GM21529 (cell line): ENCODE measurements at regions not wholly inside any gene's neighbourhood (a gene's known extent, or its start where the extent isn't known, plus 50 kb on each side); places are given as distances from the start of the nearest gene placed in this dataset.

ENCODE experiments used
- ATAC-seq: cut with Tn5 transposase; IDR thresholded peaks from one replicate; pipeline ENCODE4 v1.9.1; 2021; ENCODE audit not compliant: unreplicated experiment

GRCh38 chr4:54542540-54543041 lies 115.2 kb upstream of the KIT start:
- ATAC-seq, result no peak

GRCh38 chr4:54543088-54543795 lies 114.5 kb upstream of the KIT start:
- no peak for ATAC-seq

- no peak for ATAC-seq
Observed at GRCh38 chr4:54545663-54546424, 111.9 kb upstream of the KIT start.

DNA sequence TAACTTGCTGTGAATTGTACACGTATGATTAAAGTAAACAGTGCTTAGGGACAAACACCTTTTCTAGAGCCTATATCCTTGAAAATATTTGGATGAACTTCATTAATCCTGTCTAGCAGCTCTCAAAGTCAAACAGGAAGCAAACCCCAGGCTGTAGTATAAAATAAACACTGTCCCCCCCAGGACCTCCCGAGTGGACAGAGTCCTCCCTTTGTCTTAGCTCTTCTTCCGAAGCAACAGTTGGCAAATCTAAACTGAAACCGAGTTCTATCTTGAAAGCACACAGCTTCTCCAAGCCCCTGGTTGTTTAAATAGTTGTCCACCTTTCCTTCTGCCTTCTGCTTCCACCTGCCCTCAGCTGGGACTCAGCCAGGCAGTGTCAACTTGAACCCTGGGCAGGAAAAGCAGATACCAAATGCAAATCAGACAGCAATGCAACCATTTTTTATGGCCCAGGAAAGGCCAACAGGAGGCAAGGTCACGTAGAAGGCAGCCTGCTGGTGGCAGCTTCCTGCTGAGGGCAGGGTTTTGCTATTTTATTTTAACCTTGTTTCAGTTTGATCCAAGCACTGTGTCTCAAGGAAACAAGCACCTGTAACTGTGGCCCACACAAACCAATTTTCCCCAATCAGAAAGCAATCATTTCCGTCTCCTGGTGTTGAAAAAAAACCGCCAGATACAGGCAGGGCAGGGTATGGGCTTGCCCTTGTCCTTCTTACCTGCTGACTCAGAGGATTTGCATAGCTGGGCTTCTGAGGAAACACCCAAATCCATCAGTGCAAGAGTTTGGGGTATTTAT lies 110.3 kb upstream of the KIT start:
- ATAC-seq, result peak; percentile 87

GRCh38 chr4:54548098-54548620 lies 109.6 kb upstream of the KIT start:
- peak; percentile 50 for ATAC-seq

- no peak for ATAC-seq
Observed at GRCh38 chr4:54548831-54549460, 108.8 kb upstream of the KIT start.

DNA sequence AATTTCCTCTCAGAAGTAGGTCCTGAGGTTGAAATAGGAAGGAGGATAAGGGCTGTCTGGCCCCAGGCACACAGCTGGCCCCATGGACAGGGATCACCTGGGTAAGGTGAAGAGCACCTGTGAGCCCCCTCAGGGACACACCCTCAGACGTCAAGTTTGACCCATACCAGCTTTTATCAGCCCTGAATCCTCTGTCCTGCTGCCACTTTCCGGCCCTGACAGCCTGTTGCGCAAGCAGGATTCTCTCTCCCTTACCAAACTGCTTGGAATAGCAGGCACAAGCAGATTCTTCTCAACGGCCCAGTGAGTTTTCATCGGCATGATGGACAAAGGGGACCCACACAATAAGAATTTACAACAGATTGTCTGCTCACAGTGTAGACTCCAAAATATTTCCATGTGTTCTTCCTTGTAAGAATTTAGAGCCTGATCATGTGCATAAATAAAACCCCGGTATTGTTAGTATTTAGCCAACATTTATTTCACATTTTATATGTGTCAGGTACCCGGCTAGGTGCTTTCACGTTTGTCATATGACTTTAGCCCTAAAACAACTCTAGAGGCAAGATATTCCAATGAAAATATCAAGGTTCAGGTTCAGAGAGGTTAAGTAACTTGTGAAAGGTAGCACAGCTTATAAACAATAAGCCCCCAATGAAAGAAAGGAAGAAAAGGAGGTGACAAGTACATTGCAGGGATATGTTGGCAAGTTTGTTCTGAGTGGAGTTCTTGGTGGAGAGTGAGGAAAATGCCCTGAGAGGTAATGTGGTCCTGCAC lies 107.2 kb upstream of the KIT start:
- no peak for ATAC-seq

DNA sequence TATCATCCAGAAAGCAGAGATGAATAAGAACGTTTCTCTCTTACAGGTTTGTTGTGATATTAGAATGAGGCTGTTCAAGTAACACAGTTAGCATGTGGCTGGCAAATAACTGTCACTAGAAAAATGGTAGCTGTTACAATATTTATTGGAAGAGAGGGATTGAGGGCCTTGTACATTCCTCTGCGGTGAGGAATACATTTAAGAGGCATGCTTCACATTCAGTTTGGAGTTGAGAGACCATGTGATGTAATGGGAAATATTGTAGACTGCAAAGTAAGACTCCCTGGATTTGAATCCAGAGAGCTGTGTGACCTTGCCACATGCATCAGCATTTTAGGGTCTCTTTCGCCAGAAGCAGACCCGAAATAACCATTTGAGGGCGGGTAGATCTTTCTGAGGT lies 104.8 kb upstream of the KIT start:
- no peak for ATAC-seq

GRCh38 chr4:54554339-54554990 lies 103.3 kb upstream of the KIT start:
- ATAC-seq, result no peak

- no peak for ATAC-seq
Observed at GRCh38 chr4:54556051-54556450, 101.7 kb upstream of the KIT start.

DNA sequence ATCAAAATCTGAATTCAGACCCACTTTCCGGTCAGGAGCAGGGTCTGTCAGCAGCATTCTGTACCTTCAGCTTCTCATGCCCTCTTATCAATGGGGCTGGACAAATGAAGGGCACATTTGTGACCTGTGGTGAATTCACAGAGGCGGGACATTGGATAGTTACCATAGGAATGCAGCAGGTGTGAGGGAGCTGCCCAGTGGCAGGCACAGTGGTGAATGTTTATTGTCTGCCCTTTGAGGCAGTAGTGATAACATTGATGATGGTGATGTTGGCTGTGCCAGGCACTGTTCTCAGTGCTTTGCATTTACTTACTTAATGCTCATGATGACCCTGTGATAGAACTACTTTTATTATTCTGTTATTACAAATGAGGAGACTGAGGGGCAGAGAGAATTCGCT lies 101.2 kb upstream of the KIT start:
- ATAC-seq, result no peak

GRCh38 chr4:54558889-54559677 lies 98.7 kb upstream of the KIT start:
- ATAC-seq, result no peak

DNA sequence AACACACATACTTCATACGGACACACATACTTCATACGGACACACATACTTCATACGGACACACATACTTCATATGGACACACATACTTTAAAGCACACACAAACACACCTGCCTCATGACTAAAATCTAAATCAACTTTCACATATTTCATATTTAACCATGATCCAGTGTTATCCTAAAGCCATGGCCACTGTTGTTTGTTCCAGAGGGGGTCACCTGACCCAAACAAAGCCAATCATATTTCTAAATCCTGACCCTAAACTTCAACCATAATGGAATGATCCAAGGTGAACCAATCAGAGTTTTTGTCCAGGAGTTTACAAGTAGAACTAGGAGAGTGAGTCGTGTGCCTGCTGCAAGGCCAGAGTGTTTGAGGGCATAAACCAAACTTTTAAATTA lies 97.2 kb upstream of the KIT start:
- ATAC-seq, result no peak

- ATAC-seq, result no peak
Observed at GRCh38 chr4:54561940-54562339, 95.8 kb upstream of the KIT start.

GRCh38 chr4:54566608-54567007 lies 91.1 kb upstream of the KIT start:
- ATAC-seq, result peak; percentile 72

GRCh38 chr4:54567327-54567726 lies 90.4 kb upstream of the KIT start:
- no peak for ATAC-seq

DNA sequence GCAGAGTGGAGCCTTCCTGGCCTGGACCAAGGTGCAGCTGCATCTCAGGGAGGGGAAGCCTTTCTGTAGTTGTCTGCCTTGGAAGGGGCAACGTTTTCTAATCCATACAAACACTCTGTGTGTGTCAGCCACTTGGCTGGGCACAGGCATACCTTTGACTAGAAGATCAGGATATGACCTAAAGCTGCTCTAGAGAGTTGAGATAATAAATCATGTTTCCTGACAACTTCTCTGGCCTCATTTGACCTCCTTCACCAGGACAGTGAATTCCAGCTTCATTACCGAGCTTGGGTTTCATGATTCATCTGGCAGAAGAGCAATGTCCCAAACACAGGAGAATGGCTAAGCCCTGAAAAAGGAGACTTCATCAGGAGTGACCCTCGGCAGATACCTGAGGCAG lies 89.6 kb upstream of the KIT start:
- no peak for ATAC-seq

GRCh38 chr4:54570822-54571221 lies 86.9 kb upstream of the KIT start:
- no peak for ATAC-seq
